ENCODE measurements at regions not wholly inside any gene's neighbourhood (a gene's known extent, or its start where the extent isn't known, plus 50 kb on each side); places are given as distances from the start of the nearest gene placed in this dataset.
"Not testable (repeated sequence)": the region's sequence is repeated elsewhere in the genome, so short reads cannot be mapped to it uniquely, and the experiment has no call there.

DNA sequence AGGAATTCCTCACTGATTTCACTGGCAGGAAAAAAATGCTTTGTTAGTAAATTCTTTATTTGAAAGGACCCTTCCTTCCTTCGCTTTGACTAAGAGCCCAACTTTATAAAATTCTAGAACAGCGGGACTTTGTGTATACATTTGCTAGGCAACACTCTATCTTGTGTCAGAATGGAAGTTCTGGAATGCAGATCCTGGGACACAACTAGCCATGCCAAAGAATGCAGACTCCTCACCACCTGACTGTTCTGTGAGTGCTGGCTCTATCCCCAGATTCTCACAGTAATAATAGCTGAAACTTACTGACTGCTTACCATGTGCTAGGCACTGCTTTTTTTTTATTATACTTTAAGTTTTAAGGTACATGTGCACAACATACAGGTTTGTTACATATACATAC is 73.3 kb upstream of the ZDHHC15 start:
- H3K27me3 ChIP-seq (replicated peaks; ENCODE audit: control insufficient read depth, insufficient read depth, low read length), result no peaks in the 10 kb centered on the region
- no peaks in the 10 kb centered on the region for H3K36me3 ChIP-seq (ENCODE audit: control insufficient read depth, insufficient read depth, low read length)
- H3K4me3 ChIP-seq (replicated peaks; ENCODE audit: low read depth, low read length), result no peak overlapping the region
- no peak for DNase-seq (ENCODE audit: extremely low read depth, insufficient read length)
- TF ChIP-seq, protein P1, sequence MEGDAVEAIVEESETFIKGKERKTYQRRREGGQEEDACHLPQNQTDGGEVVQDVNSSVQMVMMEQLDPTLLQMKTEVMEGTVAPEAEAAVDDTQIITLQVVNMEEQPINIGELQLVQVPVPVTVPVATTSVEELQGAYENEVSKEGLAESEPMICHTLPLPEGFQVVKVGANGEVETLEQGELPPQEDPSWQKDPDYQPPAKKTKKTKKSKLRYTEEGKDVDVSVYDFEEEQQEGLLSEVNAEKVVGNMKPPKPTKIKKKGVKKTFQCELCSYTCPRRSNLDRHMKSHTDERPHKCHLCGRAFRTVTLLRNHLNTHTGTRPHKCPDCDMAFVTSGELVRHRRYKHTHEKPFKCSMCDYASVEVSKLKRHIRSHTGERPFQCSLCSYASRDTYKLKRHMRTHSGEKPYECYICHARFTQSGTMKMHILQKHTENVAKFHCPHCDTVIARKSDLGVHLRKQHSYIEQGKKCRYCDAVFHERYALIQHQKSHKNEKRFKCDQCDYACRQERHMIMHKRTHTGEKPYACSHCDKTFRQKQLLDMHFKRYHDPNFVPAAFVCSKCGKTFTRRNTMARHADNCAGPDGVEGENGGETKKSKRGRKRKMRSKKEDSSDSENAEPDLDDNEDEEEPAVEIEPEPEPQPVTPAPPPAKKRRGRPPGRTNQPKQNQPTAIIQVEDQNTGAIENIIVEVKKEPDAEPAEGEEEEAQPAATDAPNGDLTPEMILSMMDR (IDR thresholded peaks at IDR 0.05; ENCODE audit: insufficient read depth, low read length, poor library complexity, severe bottlenecking), result no peak

DNA sequence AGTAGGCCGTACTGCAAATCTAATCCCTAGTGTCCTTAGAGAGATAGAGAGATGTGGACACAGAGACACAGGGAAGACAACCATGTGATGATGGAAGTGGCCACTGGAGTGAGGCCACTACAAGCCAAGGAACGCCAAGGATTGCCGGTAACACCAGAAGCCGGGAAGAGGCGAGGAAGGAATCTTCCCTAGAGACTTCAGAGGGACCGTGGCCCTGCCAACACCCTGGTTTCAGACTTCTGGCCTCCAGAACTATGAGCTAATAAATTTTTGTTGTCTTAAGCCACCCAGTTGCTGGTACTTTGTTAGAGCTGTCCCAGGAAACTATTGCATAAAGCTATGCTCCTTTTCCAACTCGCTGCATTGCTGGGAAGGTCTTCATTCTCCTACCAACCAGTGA is 70.3 kb upstream of the ZDHHC15 start:
- H3K4me3 ChIP-seq (replicated peaks; ENCODE audit: low read depth, low read length); H3K36me3 ChIP-seq (ENCODE audit: control insufficient read depth, insufficient read depth, low read length); H3K27me3 ChIP-seq (replicated peaks; ENCODE audit: control insufficient read depth, insufficient read depth, low read length); DNase-seq (ENCODE audit: extremely low read depth, insufficient read length): not testable (repeated sequence)

- H3K36me3 ChIP-seq (ENCODE audit: control insufficient read depth, insufficient read depth, low read length), result no peaks in the 10 kb centered on the region
- H3K27me3 ChIP-seq (replicated peaks; ENCODE audit: control insufficient read depth, insufficient read depth, low read length), result no peaks in the 10 kb centered on the region
- no peak overlapping the region for H3K4me3 ChIP-seq (replicated peaks; ENCODE audit: low read depth, low read length)
- DNase-seq (ENCODE audit: extremely low read depth, insufficient read length), result no peak
- TF ChIP-seq, protein P1 (IDR thresholded peaks at IDR 0.05; ENCODE audit: insufficient read depth, low read length, poor library complexity, severe bottlenecking), result no peak
These were observed 59.7 kb upstream of the ZDHHC15 start for GRCh38 chrX:75582511-75582910.

Data from GM06990 (cell line).